ENCODE measurements at regions not wholly inside any gene's neighbourhood (a gene's known extent, or its start where the extent isn't known, plus 50 kb on each side); places are given as distances from the start of the nearest gene placed in this dataset.
A peak's percentile ranks its signal among the peaks of the same experiment; 100 is the strongest.

GRCh38 chr6:9405825-9406224 is 970.5 kb upstream of the SLC35B3 start:
- DNase-seq (ENCODE audit: low spot score), result no peak

GRCh38 chr6:9405369-9405768 is 970.0 kb upstream of the SLC35B3 start:
- peak; percentile 19 for DNase-seq (ENCODE audit: low spot score)

GRCh38 chr6:9404351-9405146 is 969.2 kb upstream of the SLC35B3 start:
- DNase-seq (ENCODE audit: low spot score), result no peak

DNA sequence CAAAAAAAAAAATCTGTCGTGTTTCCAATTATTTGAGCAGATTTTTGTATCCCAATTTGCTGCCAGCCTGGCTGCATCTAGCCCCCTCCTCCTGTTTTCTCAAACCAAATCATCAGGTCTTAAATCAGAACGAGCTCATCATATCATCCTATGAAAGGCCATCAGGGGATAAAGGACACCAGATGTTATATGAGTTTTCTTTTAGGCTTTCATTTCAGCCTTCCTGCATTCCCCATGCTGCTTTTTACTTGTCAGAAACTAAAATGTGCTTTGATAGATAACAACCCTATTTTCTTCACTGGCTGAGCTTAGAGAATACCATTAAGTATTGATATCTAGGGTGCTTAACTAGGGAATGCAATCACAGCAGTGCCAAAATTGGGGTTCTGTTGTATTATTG is 968.4 kb upstream of the SLC35B3 start:
- no peak for DNase-seq (ENCODE audit: low spot score)

GRCh38 chr6:9401960-9402359 is 966.6 kb upstream of the SLC35B3 start:
- no peak for DNase-seq (ENCODE audit: low spot score)

- peak; percentile 35 for DNase-seq (ENCODE audit: low spot score)
Observed at GRCh38 chr6:9399916-9400315, 964.6 kb upstream of the SLC35B3 start.

DNA sequence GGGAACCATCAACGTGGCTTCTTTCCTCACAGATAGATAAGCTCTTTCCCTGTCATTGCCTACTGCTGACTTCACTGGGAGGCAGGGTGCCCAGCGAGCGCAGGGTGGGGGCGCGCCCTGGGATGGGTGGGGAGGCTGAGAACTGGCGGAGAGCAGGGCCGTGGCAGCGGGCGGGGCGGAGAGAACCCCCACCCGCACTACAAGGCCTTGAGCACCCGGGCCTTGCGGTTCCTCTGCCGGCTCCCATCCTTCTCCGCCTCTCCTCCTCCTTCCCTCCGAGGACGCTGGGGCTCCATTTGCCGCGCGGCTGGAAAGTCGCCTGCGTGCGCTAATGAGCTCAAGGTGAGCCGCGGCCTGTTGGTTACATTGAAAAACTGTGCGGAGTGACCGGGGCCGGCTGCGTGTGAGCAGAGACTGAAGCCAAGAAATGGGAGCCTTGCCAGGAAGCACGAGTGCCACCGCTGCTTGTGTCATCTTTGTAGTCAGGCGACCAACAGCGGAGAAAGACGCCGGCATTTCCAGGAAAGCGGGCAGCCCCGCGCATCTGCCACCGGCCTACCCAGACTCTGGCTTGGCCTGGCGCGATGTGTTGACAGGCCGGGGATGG is 963.5 kb upstream of the SLC35B3 start:
- DNase-seq (ENCODE audit: low spot score), result peak; percentile 38

DNA sequence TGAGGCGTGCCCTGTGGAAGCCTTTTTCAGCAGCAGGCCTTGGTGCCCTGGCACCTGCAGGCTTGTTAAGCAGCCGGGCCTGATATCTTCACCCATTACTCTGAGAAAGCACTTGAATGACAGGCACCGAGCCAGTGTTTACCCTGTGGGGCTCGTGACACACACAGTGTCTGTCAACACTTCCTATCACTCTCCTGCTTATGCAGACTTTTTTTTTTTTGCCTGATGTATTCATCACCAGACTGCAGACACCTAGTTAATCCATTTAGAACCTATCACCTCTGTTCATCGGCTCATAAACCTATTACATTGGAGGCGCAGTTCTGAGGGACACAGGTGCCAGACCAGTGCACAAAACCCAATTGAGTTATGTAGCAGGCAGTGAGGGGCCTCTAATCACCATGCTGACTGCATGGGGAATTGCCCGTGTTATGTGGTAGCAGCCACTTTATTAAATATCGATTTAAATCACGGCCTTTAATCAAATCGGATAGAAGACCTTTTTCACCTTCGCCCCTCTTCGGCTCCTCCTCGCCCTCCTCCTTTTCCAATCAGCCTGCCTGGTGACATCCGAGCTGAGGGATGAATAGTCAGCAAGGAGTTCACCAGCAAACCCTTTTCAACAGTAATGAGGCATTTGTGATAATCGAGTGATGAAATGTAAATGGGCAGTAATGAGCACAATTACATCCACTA is 962.9 kb upstream of the SLC35B3 start:
- peak; percentile 91 for DNase-seq (ENCODE audit: low spot score)

DNA sequence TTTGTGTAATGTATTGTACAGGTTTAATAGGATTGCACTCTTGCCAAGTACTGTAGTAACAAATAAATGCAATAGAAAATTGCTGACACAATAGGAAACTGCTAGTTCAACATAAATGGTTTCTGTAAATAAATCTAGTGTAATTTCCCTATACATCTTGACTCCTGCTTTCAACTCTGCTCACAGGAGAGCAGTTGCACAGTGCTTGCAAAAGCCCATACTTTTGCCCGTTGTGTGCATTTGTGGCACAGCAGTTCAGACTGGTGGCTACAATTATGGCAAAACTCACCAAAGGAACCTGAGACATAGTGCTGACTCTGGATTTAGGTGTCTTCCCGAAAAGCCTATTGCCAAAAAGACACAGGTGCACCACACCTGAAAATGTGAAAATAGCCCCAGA is 953.3 kb upstream of the SLC35B3 start:
- DNase-seq (ENCODE audit: low spot score), result no peak

GRCh38 chr6:9380568-9380967 is 945.2 kb upstream of the SLC35B3 start:
- no peak for DNase-seq (ENCODE audit: low spot score)

GRCh38 chr6:9373308-9373707 is 938.0 kb upstream of the SLC35B3 start:
- no peak for DNase-seq (ENCODE audit: low spot score)

DNA sequence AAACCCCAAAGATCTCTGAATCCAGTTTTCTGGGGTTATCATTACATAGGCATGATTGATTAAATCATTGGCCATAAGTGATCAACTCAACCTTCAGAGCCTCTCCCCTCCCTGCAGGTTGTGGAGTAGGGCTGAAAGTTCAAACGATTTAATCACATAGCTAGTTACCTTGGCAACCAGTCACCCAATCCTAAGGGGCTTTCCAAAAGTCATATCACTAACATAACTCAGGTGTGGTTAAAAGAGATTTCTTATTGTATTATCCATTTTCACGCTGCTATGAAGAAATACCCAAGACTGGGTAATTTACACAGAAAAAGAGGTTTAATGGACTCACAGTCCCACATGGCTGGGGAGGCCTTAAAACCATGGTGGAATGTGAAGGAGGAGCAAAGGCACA is 935.1 kb upstream of the SLC35B3 start:
- DNase-seq (ENCODE audit: low spot score), result no peak

GRCh38 chr6:9365378-9365777 is 930.0 kb upstream of the SLC35B3 start:
- no peak for DNase-seq (ENCODE audit: low spot score)

DNA sequence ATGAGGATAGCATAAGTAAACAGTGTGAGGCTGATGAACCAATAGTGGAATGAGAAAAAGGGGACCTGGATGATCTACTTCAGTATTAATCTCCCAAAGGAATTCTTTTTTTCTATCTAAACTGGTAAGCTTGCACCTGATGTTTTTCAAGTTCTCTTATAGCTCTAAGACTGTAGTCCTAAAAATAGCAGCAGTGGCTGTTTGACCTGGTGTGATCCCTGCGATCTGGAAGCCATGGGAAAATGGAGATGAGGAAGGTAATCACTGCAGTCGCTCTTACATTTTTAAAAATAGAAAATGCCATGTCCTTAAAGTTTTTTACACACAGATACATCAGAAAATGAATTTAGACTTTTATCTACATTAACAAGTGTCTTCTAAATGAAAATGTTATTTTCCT is 926.4 kb upstream of the SLC35B3 start:
- no peak for DNase-seq (ENCODE audit: low spot score)

DNA sequence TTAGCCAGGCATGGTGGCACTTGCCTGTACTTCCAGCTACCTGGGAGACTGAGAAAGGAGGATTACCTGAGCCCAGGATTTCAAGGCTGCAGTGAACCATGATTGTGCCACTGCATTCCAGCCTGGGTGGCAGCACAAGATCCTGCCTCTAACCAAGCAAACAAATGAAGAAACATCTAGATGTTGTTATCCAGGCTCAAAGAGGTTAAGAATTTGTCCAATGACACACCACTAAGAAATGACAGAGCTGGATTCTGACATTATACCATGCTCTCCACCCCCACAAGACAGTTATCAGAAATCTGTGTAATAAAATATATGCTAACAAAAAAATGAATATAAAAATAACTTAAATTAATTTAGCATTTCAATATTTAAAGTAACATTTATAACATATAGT is 925.5 kb upstream of the SLC35B3 start:
- DNase-seq (ENCODE audit: low spot score), result no peak

GRCh38 chr6:9347608-9348007 is 912.3 kb upstream of the SLC35B3 start:
- DNase-seq (ENCODE audit: low spot score), result no peak

DNA sequence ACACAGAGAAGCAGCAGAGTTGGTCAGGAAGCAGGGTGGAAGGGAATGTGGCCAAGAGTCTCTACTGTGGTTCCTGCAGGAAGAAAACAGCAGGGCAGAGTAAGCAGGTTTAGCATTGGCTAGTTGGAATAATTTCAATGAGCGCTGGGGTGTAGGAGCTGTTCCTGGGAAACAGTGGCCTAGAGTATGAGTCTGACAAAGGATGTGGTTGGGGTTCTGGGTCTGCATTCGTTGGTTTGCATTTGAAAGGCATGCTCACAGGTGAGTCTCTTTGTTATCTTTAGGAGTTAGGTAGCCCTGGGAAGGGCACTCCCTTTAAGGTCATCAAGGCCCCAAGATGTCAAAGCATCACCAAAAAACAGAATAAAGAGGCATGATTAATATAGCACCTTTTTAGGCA is 911.6 kb upstream of the SLC35B3 start:
- DNase-seq (ENCODE audit: low spot score), result no peak

DNA sequence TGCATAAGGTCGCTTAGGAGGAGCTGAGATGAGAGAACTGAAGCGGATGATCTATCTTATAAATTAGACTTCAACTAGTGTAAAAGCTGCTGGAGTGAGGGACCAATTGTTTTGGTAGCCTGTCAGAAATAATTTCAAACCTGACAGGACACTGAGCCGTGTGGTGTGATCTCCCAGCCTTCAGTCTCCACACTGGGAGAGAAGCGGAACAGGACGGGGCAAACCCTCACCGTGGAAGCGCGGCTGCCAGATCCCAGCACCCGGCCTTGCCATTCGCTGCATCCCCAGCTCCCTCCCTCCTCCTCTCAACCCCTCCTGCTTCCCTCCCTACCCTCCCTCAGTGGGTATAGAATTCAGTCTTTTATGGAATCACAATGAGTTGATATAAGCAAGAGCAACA is 900.1 kb upstream of the SLC35B3 start:
- no peak for DNase-seq (ENCODE audit: low spot score)

- no peak for DNase-seq (ENCODE audit: low spot score)
Observed at GRCh38 chr6:9334979-9335378, 899.6 kb upstream of the SLC35B3 start.

DNA sequence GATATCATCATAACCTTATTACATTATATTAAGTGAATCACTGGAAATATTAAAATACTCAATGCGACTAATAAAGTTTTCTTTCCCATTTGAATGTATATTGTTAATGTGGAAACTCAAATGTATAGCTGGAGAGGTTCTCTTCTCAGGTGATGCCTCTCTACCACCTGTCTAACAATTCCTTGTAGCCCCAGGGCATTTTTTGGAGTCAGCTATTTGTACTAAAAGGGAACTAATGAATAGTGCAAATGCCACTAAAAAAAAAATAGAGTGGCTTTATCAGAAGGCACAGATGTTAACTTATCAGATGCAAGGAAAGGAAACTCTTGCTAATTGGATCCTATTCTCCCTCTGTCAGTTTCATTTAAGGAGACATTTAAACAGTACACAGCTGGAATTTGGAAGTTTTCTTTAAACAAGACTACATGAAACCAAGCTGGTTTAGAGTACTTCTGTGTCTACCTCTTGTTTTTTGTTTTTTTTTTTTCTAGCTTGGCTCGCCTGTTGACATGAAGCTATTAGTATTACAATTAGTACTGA is 897.0 kb upstream of the SLC35B3 start:
- DNase-seq (ENCODE audit: low spot score), result no peak

DNA sequence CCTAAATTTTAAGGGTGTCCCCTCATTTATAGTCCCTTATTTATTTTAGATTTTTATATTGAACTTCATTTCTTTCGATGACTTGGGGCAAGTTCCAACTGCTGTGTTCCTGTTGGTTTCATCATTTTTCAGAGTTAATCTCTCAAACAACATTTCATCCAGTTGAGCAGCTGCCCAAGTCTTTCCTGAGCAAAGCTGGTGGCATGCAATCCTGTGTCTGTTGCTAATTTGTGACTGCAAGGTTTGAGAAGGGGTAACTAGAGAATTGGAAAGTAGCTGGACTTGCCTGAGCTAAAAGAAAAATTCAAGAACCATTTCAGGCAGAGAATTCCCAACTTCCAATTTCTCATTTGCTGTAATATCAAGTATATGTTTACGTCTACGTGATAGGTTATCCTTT is 881.5 kb upstream of the SLC35B3 start:
- no peak for DNase-seq (ENCODE audit: low spot score)

DNA sequence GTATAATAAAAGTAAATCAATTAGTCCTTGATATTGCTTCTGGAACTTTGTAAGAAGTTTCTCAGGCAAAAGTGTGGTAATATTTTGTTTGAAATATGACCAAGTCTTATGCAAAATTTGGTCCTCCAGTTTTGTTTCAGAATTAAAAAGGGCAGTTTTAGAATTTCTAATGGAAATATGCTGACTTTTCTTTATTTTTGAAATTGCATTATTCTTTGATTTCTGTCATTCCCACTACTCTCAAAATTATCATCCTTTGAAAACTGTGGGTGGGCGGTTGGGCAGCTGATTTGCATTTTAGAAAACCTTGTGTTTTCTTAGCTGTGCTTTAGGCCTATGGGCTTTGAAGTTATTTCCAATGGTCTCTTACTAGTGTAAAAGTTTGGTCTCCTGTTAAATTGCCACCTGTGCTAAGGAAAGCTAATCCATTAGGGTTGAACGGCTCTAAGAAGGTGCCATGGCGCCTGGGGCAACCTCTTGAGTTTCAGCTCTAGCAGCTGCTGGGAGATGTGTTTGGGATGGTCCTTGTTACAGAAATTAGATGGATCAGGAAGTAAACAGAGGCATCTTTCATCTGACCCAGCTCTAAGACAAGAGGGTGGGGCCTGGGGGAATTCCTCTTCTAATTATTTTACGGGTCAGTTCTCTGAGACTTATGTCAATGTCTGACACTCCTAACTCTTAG is 880.8 kb upstream of the SLC35B3 start:
- DNase-seq (ENCODE audit: low spot score), result no peak
